ENCODE measurements at regions not wholly inside any gene's neighbourhood (a gene's known extent, or its start where the extent isn't known, plus 50 kb on each side); places are given as distances from the start of the nearest gene placed in this dataset.

DNA sequence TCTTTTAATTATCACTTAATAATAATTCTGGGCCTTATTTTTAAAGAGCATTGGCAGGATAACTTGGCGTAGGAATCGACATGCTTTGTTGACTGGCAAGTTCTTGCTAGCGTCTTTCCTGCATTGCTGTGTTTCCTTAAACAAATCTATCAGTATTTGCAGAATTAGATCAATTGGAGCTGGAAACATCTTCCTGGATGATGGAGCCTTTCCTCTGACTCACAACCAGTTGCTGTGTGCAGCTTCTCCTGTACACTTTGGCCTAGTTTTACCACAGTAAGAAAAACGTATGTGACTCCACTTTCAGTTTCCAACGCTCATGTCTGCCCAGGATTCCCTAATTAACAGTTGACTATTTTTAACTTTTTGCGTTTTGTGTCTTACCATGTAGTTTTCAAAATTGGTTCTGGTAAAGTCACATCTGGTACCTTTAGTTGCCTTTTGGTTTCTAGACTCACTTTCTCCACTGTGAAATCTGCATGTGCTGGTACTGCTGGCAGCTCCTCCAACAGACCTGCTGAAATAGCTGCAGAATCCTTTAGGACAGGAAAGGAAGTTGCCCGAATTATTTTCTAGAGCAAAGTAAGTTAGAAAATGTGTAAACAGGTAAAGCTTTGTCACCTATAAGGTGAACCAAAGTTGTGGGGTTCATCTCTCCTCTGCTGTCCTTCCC is 553.2 kb upstream of the FAT1 start:
- H3K4me2 ChIP-seq (ENCODE audit: control insufficient read depth, extremely low read depth, insufficient read depth, low read depth, low read length), result no peak overlapping the region
- no peak for FAIRE-seq

DNA sequence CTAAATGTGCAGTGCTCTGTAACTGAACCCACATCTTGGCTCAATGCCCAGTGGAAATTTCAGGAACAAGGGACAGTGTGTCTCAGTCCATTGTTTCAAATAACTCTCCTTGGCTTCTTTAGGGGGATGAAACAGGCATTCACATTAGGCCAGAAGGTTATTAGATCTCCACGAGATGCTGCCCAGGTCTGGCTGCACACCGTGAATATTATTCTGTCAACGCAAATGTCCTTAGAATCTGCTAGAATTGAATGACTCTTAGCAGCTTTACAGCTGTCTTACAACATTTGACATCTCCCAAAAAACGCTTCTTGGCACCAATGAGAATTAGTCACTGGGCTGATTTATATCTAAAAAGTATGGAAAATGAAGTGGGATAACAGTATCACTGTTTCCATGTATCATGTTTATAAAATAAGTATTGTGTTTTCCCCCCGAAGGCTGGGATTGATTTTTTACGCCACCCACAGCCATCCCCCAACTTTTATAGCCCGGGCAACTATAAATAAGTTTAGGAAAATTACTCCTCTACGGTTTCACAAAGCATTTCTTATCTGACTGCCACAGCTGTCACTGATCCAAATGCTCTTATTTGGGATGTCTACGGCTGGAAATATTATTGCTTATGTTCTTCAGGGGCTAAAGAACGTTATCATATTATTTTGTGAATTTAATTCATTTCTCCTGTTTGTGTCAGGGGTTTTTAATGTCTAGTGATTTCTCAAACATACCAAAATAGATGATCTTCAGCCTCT is 559.7 kb upstream of the FAT1 start:
- no peak for DNase-seq (ENCODE audit: low read depth, low spot score)
- dilution Hi-C loops (cut with MboI; ENCODE audit: extremely low pct_ligation_motif_present, low sequenced_read_pairs), result no loop called here

More for the DNA sequence above, 553.2 kb upstream of the FAT1 start:
- Histone ChIP-seq H4K20me1 (ENCODE audit: control insufficient read depth, extremely low read depth, insufficient read depth, low read length) (no peaks in the 10 kb centered on the region), H3K36me3 (ENCODE audit: control insufficient read depth in 2 of 2, extremely low read depth in 1 of 2, insufficient read depth in 2 of 2, low read length in 2 of 2) (no peaks in the 10 kb centered on the region), H3K27ac (ENCODE audit: control insufficient read depth, insufficient read depth, low read length) (no peak overlapping the region), H3K9ac (ENCODE audit: control insufficient read depth, extremely low read depth, insufficient read depth, low read length) (no peak overlapping the region), H3K79me2 (ENCODE audit: control insufficient read depth, insufficient read depth, low read length) (no peaks in the 10 kb centered on the region), H3K27me3 (ENCODE audit: control insufficient read depth, extremely low read depth, insufficient read depth, low read length) (no peaks in the 10 kb centered on the region), H2AFZ (ENCODE audit: control insufficient read depth, low read length) (no peak overlapping the region), H3K9me1 (ENCODE audit: control insufficient read depth, extremely low read depth, insufficient read depth, low read length) (no peaks in the 10 kb centered on the region), H3K9me3 (ENCODE audit: control insufficient read depth, low read depth, low read length) (no peaks in the 10 kb centered on the region), H3K4me1 (ENCODE audit: control insufficient read depth, extremely low read depth, insufficient read depth, low read length) (no peaks in the 10 kb centered on the region), H3K4me3 (ENCODE audit: control insufficient read depth in 2 of 3, extremely low read depth in 1 of 3, insufficient read depth in 2 of 3, low read depth in 1 of 3, low read length in 3 of 3) (no peak overlapping the region)
- no peak for TF ChIP-seq EZH2 (IDR thresholded peaks at IDR 0.05; ENCODE audit: low read length)
- no peak for TF ChIP-seq CTCF (optimal IDR thresholded peaks at IDR 0.05 in 1 of 3, IDR thresholded peaks at IDR 0.05 in 1 of 3, conservative IDR thresholded peaks at IDR 0.05 in 1 of 3; ENCODE audit: extremely low read depth in 1 of 3, insufficient read depth in 2 of 3, low read length in 3 of 3)
- no peak for DNase-seq (ENCODE audit: low read depth, low spot score)
- dilution Hi-C loops (cut with MboI; ENCODE audit: extremely low pct_ligation_motif_present, low sequenced_read_pairs), result no loop called here

More for the DNA sequence above, 559.7 kb upstream of the FAT1 start:
- no peaks in the 10 kb centered on the region for H3K4me1 ChIP-seq (ENCODE audit: control insufficient read depth, extremely low read depth, insufficient read depth, low read length)
- no peaks in the 10 kb centered on the region for H3K36me3 ChIP-seq (ENCODE audit: control insufficient read depth in 2 of 2, extremely low read depth in 1 of 2, insufficient read depth in 2 of 2, low read length in 2 of 2)
- H4K20me1 ChIP-seq (ENCODE audit: control insufficient read depth, extremely low read depth, insufficient read depth, low read length), result no peaks in the 10 kb centered on the region
- H3K9ac ChIP-seq (ENCODE audit: control insufficient read depth, extremely low read depth, insufficient read depth, low read length), result no peak overlapping the region
- no peaks in the 10 kb centered on the region for H3K9me1 ChIP-seq (ENCODE audit: control insufficient read depth, extremely low read depth, insufficient read depth, low read length)
- H3K27me3 ChIP-seq (ENCODE audit: control insufficient read depth, extremely low read depth, insufficient read depth, low read length), result no peaks in the 10 kb centered on the region
- H3K79me2 ChIP-seq (ENCODE audit: control insufficient read depth, insufficient read depth, low read length), result no peaks in the 10 kb centered on the region
- no peak overlapping the region for H2AFZ ChIP-seq (ENCODE audit: control insufficient read depth, low read length)
- no peak for FAIRE-seq
- no peak overlapping the region for H3K4me3 ChIP-seq (ENCODE audit: control insufficient read depth in 2 of 3, extremely low read depth in 1 of 3, insufficient read depth in 2 of 3, low read depth in 1 of 3, low read length in 3 of 3)
- no peak overlapping the region for H3K4me2 ChIP-seq (ENCODE audit: control insufficient read depth, extremely low read depth, insufficient read depth, low read depth, low read length)
- H3K9me3 ChIP-seq (ENCODE audit: control insufficient read depth, low read depth, low read length), result no peaks in the 10 kb centered on the region
- H3K27ac ChIP-seq (ENCODE audit: control insufficient read depth, insufficient read depth, low read length), result no peak overlapping the region
- no peak for TF ChIP-seq CTCF (optimal IDR thresholded peaks at IDR 0.05 in 1 of 3, IDR thresholded peaks at IDR 0.05 in 1 of 3, conservative IDR thresholded peaks at IDR 0.05 in 1 of 3; ENCODE audit: extremely low read depth in 1 of 3, insufficient read depth in 2 of 3, low read length in 3 of 3)
- TF ChIP-seq EZH2 (IDR thresholded peaks at IDR 0.05; ENCODE audit: low read length), result no peak
